ENCODE measurements at regions not wholly inside any gene's neighbourhood (a gene's known extent, or its start where the extent isn't known, plus 50 kb on each side); places are given as distances from the start of the nearest gene placed in this dataset.
"Not testable (repeated sequence)": the region's sequence is repeated elsewhere in the genome, so short reads cannot be mapped to it uniquely, and the experiment has no call there.

GRCh38 chr6:11847068-11847467, 68.5 kb upstream of the ADTRP start:
- not testable (repeated sequence) for DNase-seq

- no peak for DNase-seq
Observed at GRCh38 chr6:11845664-11846577, 67.3 kb upstream of the ADTRP start.

- DNase-seq, result not testable (repeated sequence)
Observed at GRCh38 chr6:11842795-11843194, 64.2 kb upstream of the ADTRP start.

- no peak for DNase-seq
Observed at GRCh38 chr6:11835065-11835464, 56.5 kb upstream of the ADTRP start.

- DNase-seq, result no peak
Observed at GRCh38 chr6:11833626-11834592, 55.3 kb upstream of the ADTRP start.

GRCh38 chr6:11831653-11832052, 53.0 kb upstream of the ADTRP start:
- no peak for DNase-seq

GRCh38 chr6:11830520-11830919, 51.9 kb upstream of the ADTRP start:
- DNase-seq, result no peak

- DNase-seq, result no peak
Observed at GRCh38 chr6:11830105-11830504, 51.5 kb upstream of the ADTRP start.

GRCh38 chr6:11828262-11828870, 49.8 kb upstream of the ADTRP start:
- no peak for DNase-seq
